ENCODE measurements at regions not wholly inside any gene's neighbourhood (a gene's known extent, or its start where the extent isn't known, plus 50 kb on each side); places are given as distances from the start of the nearest gene placed in this dataset.

DNA sequence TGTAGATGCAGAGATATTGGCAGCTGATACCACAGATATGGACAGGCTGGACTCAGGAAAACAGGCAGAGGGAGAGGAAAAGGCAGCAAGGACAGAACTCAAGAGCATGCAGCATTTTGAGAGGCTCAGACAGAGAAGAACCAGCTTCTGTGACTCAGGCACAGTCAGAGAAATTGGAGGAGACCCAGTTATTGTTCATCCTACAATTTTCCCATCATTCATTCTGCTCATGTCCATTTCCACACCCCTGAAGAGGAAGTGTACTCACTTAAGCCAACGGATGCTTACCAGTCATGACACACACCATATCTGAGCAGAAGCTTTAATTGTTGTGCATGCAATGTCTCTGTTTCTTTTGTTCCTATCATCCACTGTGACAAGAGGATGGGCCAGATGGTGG is 359.8 kb upstream of the HTR2A start:
- peak; percentile 90 for DNase-seq (ENCODE audit: low read depth)
- TF ChIP-seq, protein P1, sequence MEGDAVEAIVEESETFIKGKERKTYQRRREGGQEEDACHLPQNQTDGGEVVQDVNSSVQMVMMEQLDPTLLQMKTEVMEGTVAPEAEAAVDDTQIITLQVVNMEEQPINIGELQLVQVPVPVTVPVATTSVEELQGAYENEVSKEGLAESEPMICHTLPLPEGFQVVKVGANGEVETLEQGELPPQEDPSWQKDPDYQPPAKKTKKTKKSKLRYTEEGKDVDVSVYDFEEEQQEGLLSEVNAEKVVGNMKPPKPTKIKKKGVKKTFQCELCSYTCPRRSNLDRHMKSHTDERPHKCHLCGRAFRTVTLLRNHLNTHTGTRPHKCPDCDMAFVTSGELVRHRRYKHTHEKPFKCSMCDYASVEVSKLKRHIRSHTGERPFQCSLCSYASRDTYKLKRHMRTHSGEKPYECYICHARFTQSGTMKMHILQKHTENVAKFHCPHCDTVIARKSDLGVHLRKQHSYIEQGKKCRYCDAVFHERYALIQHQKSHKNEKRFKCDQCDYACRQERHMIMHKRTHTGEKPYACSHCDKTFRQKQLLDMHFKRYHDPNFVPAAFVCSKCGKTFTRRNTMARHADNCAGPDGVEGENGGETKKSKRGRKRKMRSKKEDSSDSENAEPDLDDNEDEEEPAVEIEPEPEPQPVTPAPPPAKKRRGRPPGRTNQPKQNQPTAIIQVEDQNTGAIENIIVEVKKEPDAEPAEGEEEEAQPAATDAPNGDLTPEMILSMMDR (IDR thresholded peaks at IDR 0.05; ENCODE audit: low read length, missing control alignments), result no peak
- H3K4me3 ChIP-seq (replicated peaks; ENCODE audit: low read depth, low read length), result no peak overlapping the region

DNA sequence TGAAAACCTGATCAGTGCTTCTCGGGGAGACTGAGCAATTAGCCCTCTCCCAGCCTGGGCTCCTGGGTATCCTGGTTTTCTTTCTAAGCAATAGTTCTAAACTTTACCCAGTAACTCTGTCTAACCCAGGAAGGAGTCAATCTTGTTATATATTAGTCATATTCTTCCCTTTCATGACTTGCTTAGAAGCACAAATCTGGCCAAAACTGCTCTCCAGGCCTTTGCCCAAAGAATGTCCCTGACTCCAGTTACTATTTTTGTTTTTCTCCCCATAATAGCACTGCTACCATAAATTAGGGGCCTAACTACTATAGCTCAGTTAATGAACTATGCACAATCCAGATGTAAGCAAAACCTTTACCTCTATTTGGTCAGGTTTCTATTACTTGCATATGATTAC is 355.8 kb upstream of the HTR2A start:
- TF ChIP-seq, protein P1 (IDR thresholded peaks at IDR 0.05; ENCODE audit: low read length, missing control alignments), result no peak
- no peak overlapping the region for H3K4me3 ChIP-seq (replicated peaks; ENCODE audit: low read depth, low read length)
- DNase-seq (ENCODE audit: low read depth), result peak; percentile 14

DNA sequence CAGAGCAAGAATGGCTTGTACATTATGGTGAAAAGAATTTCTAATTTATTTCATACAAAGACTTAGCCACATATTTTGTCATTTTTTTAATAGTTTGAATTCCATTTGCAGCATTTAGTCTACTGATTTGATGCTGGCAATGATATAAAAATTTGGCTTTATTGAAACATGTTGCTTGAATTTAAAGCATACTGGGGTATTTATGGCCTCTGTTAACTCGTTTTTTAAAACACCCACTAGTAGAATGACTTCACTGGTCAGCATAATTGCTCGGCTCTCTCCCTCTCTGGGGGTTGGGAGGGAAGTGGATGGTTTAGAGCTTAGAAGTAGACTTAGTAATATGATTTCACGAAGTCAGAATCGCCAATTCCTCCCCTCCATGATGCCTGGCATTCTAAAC is 354.9 kb upstream of the HTR2A start:
- DNase-seq (ENCODE audit: low read depth), result no peak
- TF ChIP-seq, protein P1 (IDR thresholded peaks at IDR 0.05; ENCODE audit: low read length, missing control alignments), result no peak
- H3K4me3 ChIP-seq (replicated peaks; ENCODE audit: low read depth, low read length), result no peak overlapping the region

DNA sequence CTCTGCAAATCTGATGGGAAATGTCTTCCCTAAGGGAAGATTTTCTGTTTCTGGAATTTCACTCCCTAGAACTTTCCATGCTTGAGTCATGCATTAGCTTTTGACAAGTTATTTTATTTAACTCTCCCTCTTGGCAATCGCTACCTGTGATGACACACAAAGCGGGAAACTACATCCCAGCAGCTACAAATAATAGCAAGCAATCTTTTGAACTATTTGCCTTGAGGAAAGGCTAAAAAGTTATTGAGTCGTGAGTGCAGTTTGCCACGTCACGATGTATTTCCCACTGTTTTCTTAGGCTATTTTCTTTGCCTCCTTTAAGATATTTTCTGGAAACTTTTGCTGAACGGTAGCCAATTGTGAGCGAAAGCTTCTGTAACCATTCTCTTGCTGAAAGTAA is 353.3 kb upstream of the HTR2A start:
- no peak overlapping the region for H3K4me3 ChIP-seq (replicated peaks; ENCODE audit: low read depth, low read length)
- TF ChIP-seq, protein P1 (IDR thresholded peaks at IDR 0.05; ENCODE audit: low read length, missing control alignments), result no peak
- peak; percentile 88 for DNase-seq (ENCODE audit: low read depth)

DNA sequence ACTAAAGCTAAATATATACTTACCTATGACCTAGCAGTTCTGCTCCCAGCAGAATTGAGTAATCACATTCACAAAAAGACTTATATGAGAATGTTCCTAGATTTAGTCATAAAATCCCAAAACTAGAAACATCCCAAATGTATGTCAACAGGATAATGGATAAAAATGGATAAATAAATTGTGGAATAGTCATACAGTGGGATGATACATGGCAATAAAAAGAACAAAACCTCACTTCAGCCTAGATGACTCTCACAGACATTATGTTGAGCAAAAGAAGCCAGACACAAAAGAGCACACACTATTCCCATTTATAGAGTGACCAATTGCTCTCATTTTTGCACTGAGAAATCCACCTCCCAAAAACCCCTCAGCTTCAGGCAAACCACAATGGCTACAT is 352.4 kb upstream of the HTR2A start:
- no peak for DNase-seq (ENCODE audit: low read depth)
- TF ChIP-seq, protein P1 (IDR thresholded peaks at IDR 0.05; ENCODE audit: low read length, missing control alignments), result no peak
- H3K4me3 ChIP-seq (replicated peaks; ENCODE audit: low read depth, low read length), result no peak overlapping the region

DNA sequence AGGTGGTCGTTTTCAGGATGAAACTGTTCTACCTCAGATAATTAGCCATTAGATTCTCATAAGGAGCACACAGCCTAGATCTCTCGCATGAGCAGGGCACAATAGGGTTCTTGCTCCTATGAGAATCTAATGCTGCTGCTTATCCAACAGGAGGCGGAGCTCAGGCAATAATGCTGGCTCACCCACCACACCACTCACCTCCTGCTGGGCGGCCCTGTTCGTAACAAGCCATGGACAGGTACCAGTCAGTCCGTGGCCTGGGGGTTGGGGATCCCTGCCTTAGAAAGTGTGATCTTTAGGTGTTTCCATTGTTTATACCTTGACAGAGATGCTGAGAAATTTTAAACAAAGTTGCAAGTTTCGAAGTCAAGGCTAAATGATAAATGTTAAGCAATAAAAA is 344.6 kb upstream of the HTR2A start:
- no peak overlapping the region for H3K4me3 ChIP-seq (replicated peaks; ENCODE audit: low read depth, low read length)
- DNase-seq (ENCODE audit: low read depth), result no peak
- TF ChIP-seq, protein P1 (IDR thresholded peaks at IDR 0.05; ENCODE audit: low read length, missing control alignments), result no peak

DNA sequence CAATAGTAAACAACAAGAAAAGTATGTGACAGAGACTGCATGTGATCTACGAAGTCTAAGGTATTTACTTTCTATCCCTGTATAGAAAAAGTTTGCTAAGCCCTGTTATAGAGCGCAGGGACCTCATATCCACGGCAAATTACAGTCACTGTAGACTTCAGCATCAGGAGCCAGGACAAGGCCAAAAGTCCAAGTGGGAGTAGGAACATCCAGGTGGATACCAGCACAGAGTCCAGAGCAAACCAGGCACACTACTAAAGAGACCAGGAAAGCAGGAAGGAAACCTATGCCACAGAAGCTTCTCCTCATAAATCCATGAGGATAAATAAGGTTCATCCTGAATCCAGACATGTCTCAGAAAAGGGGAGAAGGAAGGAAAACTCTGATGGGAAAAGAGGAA is 342.2 kb upstream of the HTR2A start:
- TF ChIP-seq, protein P1 (IDR thresholded peaks at IDR 0.05; ENCODE audit: low read length, missing control alignments), result no peak
- no peak overlapping the region for H3K4me3 ChIP-seq (replicated peaks; ENCODE audit: low read depth, low read length)
- no peak for DNase-seq (ENCODE audit: low read depth)
